Heart left ventricle (tissue), 13 donors: ENCODE measurements at regions not wholly inside any gene's neighbourhood (a gene's known extent, or its start where the extent isn't known, plus 50 kb on each side); places are given as distances from the start of the nearest gene placed in this dataset.

Source experiments
- POLR2A ChIP-seq, 2 donors: fragments of 450-650 bp; IDR thresholded peaks; one replicate each; pipeline ENCODE4 v1.6.1; 2017; ENCODE audit warnings: antibody characterized with exemption in 2 of 2, mild to moderate bottlenecking in 2 of 2, moderate library complexity in 2 of 2
- TF ChIP-seq, protein P1 (sequence below), 12 donors: fragments of 200-600 bp; sonication (generic) in 4 of 12; IDR thresholded peaks; one replicate each; pipeline versions ENCODE4 v1.5.0 to v1.8.0; 2018 to 2022; ENCODE audit warnings: antibody characterized with exemption in 12 of 12, mild to moderate bottlenecking in 5 of 12
- donor health status: ischemic (EF 13 %, LVEDD 7.1; RV severe dilation, severe dysfunction).
- donor health status: DM: no; HTN: yes; CAD: no.
- donor health status: DM: no; HTN: no; CAD: no.
- donor health status: ischemic (EF 25% LVEDD 6.9; RV normal size, moderate dysfunction).
- donor health status: ischemic (EF 25% LVEDD 5.7; RV mildly dilated, moderate dysfunction).
- donor health status: ischemic (EF 35%, LVEDD 5.7; RV mildly dilated, moderate dysfunction).
- donor health status: nonischemic (EF 11% LVEDD 7.7; RV severe dilation, severe dysfunction).
- donor health status: DM: yes; HTN: yes; CAD: no.
- donor health status: PGD.
- donor health status: ischemic (EF 29% LVEDD 5.4; RV normal size, mild dysfunction).
- donor health status: nonischemic (EF 23%, LVEDD 6.1; RV moderate dilation, normal function).

DNA sequence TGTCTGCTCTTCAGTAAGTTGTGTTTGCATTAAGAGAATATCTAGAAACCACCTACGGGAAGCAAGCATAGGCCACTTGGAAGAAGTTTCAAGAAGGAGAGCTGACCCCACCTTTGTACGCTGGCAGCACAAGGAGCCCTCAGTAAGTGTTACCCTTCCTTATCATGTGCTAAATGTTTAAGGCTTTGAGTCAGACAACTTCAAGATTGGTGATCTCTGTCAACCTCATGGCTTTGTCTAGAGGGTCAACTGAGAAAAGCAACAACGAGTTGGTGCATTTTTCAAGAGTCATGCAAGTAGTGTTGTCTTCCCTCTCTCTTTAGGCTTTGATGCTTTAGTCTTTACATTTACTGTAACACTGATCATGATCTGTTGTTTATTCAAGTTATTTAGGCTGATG is 53.2 kb upstream of the SPTLC3 start:
- TF ChIP-seq POLR2A (IDR thresholded peaks at IDR 0.05) = no peak
- TF ChIP-seq, protein P1, sequence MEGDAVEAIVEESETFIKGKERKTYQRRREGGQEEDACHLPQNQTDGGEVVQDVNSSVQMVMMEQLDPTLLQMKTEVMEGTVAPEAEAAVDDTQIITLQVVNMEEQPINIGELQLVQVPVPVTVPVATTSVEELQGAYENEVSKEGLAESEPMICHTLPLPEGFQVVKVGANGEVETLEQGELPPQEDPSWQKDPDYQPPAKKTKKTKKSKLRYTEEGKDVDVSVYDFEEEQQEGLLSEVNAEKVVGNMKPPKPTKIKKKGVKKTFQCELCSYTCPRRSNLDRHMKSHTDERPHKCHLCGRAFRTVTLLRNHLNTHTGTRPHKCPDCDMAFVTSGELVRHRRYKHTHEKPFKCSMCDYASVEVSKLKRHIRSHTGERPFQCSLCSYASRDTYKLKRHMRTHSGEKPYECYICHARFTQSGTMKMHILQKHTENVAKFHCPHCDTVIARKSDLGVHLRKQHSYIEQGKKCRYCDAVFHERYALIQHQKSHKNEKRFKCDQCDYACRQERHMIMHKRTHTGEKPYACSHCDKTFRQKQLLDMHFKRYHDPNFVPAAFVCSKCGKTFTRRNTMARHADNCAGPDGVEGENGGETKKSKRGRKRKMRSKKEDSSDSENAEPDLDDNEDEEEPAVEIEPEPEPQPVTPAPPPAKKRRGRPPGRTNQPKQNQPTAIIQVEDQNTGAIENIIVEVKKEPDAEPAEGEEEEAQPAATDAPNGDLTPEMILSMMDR (IDR thresholded peaks at IDR 0.05) = no peak
